ENCODE measurements at regions not wholly inside any gene's neighbourhood (a gene's known extent, or its start where the extent isn't known, plus 50 kb on each side); places are given as distances from the start of the nearest gene placed in this dataset.

- Histone ChIP-seq H3K4me1 (no peaks in the 10 kb centered on the region), H3K4me3 (no peak overlapping the region), H3K27me3 (no peaks in the 10 kb centered on the region), H3K27ac (no peak overlapping the region), H3K36me3 (no peaks in the 10 kb centered on the region), H3K9me3 (no peaks in the 10 kb centered on the region)
- no peak for TF ChIP-seq POLR2A (IDR thresholded peaks at IDR 0.05)
- TF ChIP-seq, protein P1, sequence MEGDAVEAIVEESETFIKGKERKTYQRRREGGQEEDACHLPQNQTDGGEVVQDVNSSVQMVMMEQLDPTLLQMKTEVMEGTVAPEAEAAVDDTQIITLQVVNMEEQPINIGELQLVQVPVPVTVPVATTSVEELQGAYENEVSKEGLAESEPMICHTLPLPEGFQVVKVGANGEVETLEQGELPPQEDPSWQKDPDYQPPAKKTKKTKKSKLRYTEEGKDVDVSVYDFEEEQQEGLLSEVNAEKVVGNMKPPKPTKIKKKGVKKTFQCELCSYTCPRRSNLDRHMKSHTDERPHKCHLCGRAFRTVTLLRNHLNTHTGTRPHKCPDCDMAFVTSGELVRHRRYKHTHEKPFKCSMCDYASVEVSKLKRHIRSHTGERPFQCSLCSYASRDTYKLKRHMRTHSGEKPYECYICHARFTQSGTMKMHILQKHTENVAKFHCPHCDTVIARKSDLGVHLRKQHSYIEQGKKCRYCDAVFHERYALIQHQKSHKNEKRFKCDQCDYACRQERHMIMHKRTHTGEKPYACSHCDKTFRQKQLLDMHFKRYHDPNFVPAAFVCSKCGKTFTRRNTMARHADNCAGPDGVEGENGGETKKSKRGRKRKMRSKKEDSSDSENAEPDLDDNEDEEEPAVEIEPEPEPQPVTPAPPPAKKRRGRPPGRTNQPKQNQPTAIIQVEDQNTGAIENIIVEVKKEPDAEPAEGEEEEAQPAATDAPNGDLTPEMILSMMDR (IDR thresholded peaks at IDR 0.05), result no peak
- DNase-seq, result no peak
These were observed 112.5 kb upstream of the DPP6 start for GRCh38 chr7:153939654-153940053.

GRCh38 chr7:153941061-153941460 lies 111.1 kb upstream of the DPP6 start:
- Histone ChIP-seq H3K9me3 (no peaks in the 10 kb centered on the region), H3K36me3 (no peaks in the 10 kb centered on the region), H3K4me3 (no peak overlapping the region), H3K27ac (no peak overlapping the region), H3K27me3 (no peaks in the 10 kb centered on the region), H3K4me1 (no peaks in the 10 kb centered on the region)
- TF ChIP-seq, protein P1 (IDR thresholded peaks at IDR 0.05), result no peak
- TF ChIP-seq POLR2A (IDR thresholded peaks at IDR 0.05), result no peak
- no peak for DNase-seq

GRCh38 chr7:153942036-153942435 lies 110.2 kb upstream of the DPP6 start:
- no peaks in the 10 kb centered on the region for H3K9me3 ChIP-seq
- no peak overlapping the region for H3K4me3 ChIP-seq
- no peaks in the 10 kb centered on the region for H3K4me1 ChIP-seq
- no peak overlapping the region for H3K27ac ChIP-seq
- H3K27me3 ChIP-seq, result no peaks in the 10 kb centered on the region
- DNase-seq, result no peak
- no peak for TF ChIP-seq POLR2A (IDR thresholded peaks at IDR 0.05)
- TF ChIP-seq, protein P1 (IDR thresholded peaks at IDR 0.05), result no peak
- no peaks in the 10 kb centered on the region for H3K36me3 ChIP-seq

- no peaks in the 10 kb centered on the region for H3K9me3 ChIP-seq
- no peaks in the 10 kb centered on the region for H3K36me3 ChIP-seq
- DNase-seq, result no peak
- no peak overlapping the region for H3K27ac ChIP-seq
- no peaks in the 10 kb centered on the region for H3K4me1 ChIP-seq
- no peak overlapping the region for H3K4me3 ChIP-seq
- no peaks in the 10 kb centered on the region for H3K27me3 ChIP-seq
- TF ChIP-seq, protein P1 (IDR thresholded peaks at IDR 0.05), result no peak
- TF ChIP-seq POLR2A (IDR thresholded peaks at IDR 0.05), result no peak
These were observed 108.7 kb upstream of the DPP6 start for GRCh38 chr7:153943457-153943856.

GRCh38 chr7:153943861-153944260 lies 108.3 kb upstream of the DPP6 start:
- no peaks in the 10 kb centered on the region for H3K9me3 ChIP-seq
- no peaks in the 10 kb centered on the region for H3K36me3 ChIP-seq
- TF ChIP-seq, protein P1 (IDR thresholded peaks at IDR 0.05), result no peak
- no peak for TF ChIP-seq POLR2A (IDR thresholded peaks at IDR 0.05)
- H3K27ac ChIP-seq, result no peak overlapping the region
- no peak for DNase-seq
- no peaks in the 10 kb centered on the region for H3K4me1 ChIP-seq
- no peaks in the 10 kb centered on the region for H3K27me3 ChIP-seq
- H3K4me3 ChIP-seq, result no peak overlapping the region

DNA sequence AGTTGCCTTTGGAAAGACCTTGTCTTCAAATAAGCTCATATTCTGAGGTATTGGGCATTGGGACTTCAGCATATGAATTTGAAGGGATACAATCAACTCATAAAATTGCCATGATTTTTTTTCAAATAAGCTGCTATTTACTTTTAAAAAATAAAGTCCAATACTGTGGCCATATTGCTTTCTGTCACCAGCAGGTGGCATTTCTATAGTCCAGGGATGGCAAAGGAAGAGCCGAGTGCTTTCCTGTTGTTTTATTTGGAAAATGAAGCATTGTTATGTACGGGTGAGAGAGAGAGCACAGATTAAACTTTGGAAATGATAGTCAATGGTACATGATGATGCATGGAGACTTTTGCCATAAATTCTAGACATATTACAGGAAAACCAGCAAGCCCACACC lies 104.1 kb upstream of the DPP6 start:
- no peak for DNase-seq
- H3K9me3 ChIP-seq, result no peaks in the 10 kb centered on the region
- H3K27me3 ChIP-seq, result no peaks in the 10 kb centered on the region
- no peak for TF ChIP-seq POLR2A (IDR thresholded peaks at IDR 0.05)
- TF ChIP-seq, protein P1 (IDR thresholded peaks at IDR 0.05), result no peak
- H3K36me3 ChIP-seq, result no peaks in the 10 kb centered on the region
- no peaks in the 10 kb centered on the region for H3K4me1 ChIP-seq
- no peak overlapping the region for H3K4me3 ChIP-seq
- no peak overlapping the region for H3K27ac ChIP-seq

All from Peyer's patch (tissue), 4 donors.